Mammary epithelial cell (primary cell): ENCODE measurements at regions not wholly inside any gene's neighbourhood (a gene's known extent, or its start where the extent isn't known, plus 50 kb on each side); places are given as distances from the start of the nearest gene placed in this dataset.

Source experiments
- EZH2 ChIP-seq: IDR thresholded peaks from 2 replicates; pipeline ENCODE4 v1.6.1; 2012; ENCODE audit warnings: low read length, inconsistent platforms, borderline replicate concordance
- TF ChIP-seq, protein P1 (sequence below), 2 donors: IDR thresholded peaks in 1 of 2; conservative IDR thresholded peaks in 1 of 2; 2 replicates each; pipeline ENCODE4 v1.5.1; 2011 to 2012; ENCODE audit warnings: inconsistent platforms in 2 of 2, low read length in 2 of 2, mild to moderate bottlenecking in 2 of 2, control low read depth in 1 of 2, low read depth in 1 of 2; ENCODE audit not compliant: insufficient read depth in 1 of 2; ENCODE audit errors: extremely low read depth in 1 of 2

DNA sequence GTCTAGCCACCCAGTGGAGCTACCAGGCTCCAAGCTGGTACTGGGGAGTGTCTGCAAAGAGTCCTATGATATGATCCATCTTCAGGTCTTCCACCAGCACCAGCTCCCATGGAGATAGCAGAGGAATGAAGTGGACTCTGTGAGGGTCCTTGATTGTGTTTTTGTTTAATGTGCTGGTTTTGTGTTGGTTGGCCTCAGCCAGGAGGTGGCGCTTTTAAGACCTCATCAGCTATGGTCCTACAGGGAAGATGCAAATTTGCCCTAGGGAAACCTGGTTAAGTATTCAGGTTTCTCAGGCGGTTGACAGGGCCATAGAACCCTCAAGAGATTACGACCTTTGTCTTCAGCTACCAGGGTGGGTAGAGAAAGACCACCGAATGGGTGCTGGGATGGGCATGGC is 1141.1 kb downstream of the STIM2 start:
- TF ChIP-seq, protein P1, sequence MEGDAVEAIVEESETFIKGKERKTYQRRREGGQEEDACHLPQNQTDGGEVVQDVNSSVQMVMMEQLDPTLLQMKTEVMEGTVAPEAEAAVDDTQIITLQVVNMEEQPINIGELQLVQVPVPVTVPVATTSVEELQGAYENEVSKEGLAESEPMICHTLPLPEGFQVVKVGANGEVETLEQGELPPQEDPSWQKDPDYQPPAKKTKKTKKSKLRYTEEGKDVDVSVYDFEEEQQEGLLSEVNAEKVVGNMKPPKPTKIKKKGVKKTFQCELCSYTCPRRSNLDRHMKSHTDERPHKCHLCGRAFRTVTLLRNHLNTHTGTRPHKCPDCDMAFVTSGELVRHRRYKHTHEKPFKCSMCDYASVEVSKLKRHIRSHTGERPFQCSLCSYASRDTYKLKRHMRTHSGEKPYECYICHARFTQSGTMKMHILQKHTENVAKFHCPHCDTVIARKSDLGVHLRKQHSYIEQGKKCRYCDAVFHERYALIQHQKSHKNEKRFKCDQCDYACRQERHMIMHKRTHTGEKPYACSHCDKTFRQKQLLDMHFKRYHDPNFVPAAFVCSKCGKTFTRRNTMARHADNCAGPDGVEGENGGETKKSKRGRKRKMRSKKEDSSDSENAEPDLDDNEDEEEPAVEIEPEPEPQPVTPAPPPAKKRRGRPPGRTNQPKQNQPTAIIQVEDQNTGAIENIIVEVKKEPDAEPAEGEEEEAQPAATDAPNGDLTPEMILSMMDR (conservative IDR thresholded peaks at IDR 0.05 in 1 of 2, IDR thresholded peaks at IDR 0.05 in 1 of 2; ENCODE audit: extremely low read depth in 1 of 2, insufficient read depth in 1 of 2, low read depth in 1 of 2, low read length in 2 of 2) = no peak
- no peak for TF ChIP-seq EZH2
